Kidney (tissue), 13 donors: ENCODE measurements at regions not wholly inside any gene's neighbourhood (a gene's known extent, or its start where the extent isn't known, plus 50 kb on each side); places are given as distances from the start of the nearest gene placed in this dataset.

ENCODE experiments used
- DNase-seq, 5 donors: peaks; one replicate each; pipeline ENCODE4 v3.0.0-alpha.2; 2013 to 2020
- FAIRE-seq: peaks from 2 replicates; lab custom pipeline; 2012; peaks lifted over from hg19 to GRCh38; lab: Jason Lieb, UNC
- H3K27ac ChIP-seq, 2 donors: one replicate each; pipeline ENCODE4 v1.7.0; 2013; ENCODE audit warnings: low read depth in 2 of 2, low read length in 2 of 2, inconsistent platforms in 1 of 2
- H3K27me3 ChIP-seq: one replicate; pipeline ENCODE4 v1.7.1; 2013; ENCODE audit warnings: low read length, inconsistent platforms; ENCODE audit not compliant: control insufficient read depth, insufficient read depth
- H3K36me3 ChIP-seq, 3 donors: one replicate each; pipeline versions ENCODE4 v1.7.0 to v1.7.1; 2013; ENCODE audit warnings: low read length in 3 of 3, control low read depth in 1 of 3, inconsistent platforms in 1 of 3; ENCODE audit not compliant: insufficient read depth in 3 of 3, control insufficient read depth in 2 of 3
- H3K4me1 ChIP-seq, 3 donors: one replicate each; pipeline versions ENCODE4 v1.7.0 to v1.7.1; 2013; ENCODE audit warnings: low read length in 3 of 3, inconsistent platforms in 1 of 3, low read depth in 1 of 3; ENCODE audit not compliant: control insufficient read depth in 2 of 3, insufficient read depth in 2 of 3
- H3K4me3 ChIP-seq, 3 donors: one replicate each; pipeline versions ENCODE4 v1.7.0 to v1.8.1; 2013; ENCODE audit warnings: low read length in 3 of 3, control low read depth in 1 of 3, inconsistent platforms in 1 of 3
- H3K9ac ChIP-seq, 3 donors: one replicate each; pipeline versions ENCODE4 v1.7.0 to v1.7.1; 2013; ENCODE audit warnings: low read length in 3 of 3, control low read depth in 1 of 3, inconsistent platforms in 1 of 3
- H3K9me3 ChIP-seq, 3 donors: one replicate each; pipeline versions ENCODE4 v1.7.0 to v1.7.1; 2013; ENCODE audit warnings: low read length in 3 of 3, control low read depth in 1 of 3, inconsistent platforms in 1 of 3; ENCODE audit not compliant: control insufficient read depth in 2 of 3, insufficient read depth in 1 of 3
- intact Hi-C: fragments of 100-400 bp; cut with DNase I; formaldehyde crosslinking; loops from one replicate; pipeline ENCODE4 v1.11.1; 2022
- TF ChIP-seq, protein P1 (sequence below): IDR thresholded peaks from 3 replicates; pipeline ENCODE4 v1.5.1; 2012; ENCODE audit warnings: mild to moderate bottlenecking, moderate library complexity, borderline replicate concordance; ENCODE audit not compliant: insufficient read depth; ENCODE audit errors: extremely low read depth
- donor health status: control.
- donor health status: control.
- donor health status: control.
- donor health status: control.
- donor health status: control.
- donor health status: DM: yes; HTN: yes; CAD: no.
- donor health status: Normal renal cell carcinoma (clear cell type).

DNA sequence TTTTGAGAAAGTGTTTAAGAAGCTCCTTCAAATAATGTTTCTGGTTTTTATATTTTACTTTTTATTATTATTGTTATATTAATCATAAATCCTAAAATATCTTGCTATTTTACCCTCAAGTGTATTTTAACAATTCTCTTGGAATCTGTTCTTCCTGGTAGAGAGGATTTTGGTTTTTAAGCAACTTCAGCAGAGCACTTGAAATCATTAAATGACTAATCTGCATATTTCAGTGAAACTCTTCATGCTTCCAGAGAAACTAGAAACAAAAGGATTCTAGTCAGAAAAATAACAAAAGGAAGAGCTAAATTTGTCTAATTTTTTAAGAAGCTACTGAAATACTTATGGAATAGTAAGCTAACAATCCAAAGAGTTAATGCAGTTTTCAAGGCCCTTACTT is 1057.3 kb downstream of the TLE1 start:
- Histone ChIP-seq H3K9me3 (peaks cover 0 to 6% (median 0%) of the 10 kb centered on the region in 3 donors), H3K4me3 (no peak overlapping the region), H3K4me1 (no peaks in the 10 kb centered on the region), H3K9ac (no peak overlapping the region), H3K27me3 (no peaks in the 10 kb centered on the region), H3K27ac (no peak overlapping the region), H3K36me3 (no peaks in the 10 kb centered on the region)
- no peak for FAIRE-seq
- TF ChIP-seq, protein P1, sequence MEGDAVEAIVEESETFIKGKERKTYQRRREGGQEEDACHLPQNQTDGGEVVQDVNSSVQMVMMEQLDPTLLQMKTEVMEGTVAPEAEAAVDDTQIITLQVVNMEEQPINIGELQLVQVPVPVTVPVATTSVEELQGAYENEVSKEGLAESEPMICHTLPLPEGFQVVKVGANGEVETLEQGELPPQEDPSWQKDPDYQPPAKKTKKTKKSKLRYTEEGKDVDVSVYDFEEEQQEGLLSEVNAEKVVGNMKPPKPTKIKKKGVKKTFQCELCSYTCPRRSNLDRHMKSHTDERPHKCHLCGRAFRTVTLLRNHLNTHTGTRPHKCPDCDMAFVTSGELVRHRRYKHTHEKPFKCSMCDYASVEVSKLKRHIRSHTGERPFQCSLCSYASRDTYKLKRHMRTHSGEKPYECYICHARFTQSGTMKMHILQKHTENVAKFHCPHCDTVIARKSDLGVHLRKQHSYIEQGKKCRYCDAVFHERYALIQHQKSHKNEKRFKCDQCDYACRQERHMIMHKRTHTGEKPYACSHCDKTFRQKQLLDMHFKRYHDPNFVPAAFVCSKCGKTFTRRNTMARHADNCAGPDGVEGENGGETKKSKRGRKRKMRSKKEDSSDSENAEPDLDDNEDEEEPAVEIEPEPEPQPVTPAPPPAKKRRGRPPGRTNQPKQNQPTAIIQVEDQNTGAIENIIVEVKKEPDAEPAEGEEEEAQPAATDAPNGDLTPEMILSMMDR: no peak
- intact Hi-C loops: no loop called here
- DNase-seq: no peak

DNA sequence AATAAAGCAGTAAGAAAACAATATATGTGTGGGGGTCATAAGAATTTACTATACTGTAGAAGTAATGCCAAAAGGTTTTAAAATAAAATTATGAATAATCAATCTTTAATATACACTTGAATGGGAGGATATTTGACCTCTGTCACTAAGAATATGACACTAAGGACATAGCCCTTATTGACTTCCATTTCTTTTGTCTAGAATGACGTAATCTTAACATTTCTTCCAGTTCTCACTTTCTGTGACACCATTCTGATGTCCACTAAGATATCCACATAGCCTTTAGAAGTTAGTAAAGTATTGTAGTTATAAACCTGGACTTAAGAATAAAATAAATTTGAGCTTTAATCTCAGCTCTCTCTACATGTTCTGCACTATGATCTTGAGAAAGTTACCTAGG is 1050.7 kb downstream of the TLE4 start:
- Histone ChIP-seq H3K9ac (no peak overlapping the region), H3K36me3 (no peaks in the 10 kb centered on the region), H3K27me3 (no peaks in the 10 kb centered on the region), H3K27ac (no peak overlapping the region), H3K9me3 (no peaks in the 10 kb centered on the region), H3K4me1 (no peaks in the 10 kb centered on the region), H3K4me3 (no peak overlapping the region)
- TF ChIP-seq, protein P1: no peak
- intact Hi-C loops: no loop called here
- DNase-seq: no peak
- no peak for FAIRE-seq

DNA sequence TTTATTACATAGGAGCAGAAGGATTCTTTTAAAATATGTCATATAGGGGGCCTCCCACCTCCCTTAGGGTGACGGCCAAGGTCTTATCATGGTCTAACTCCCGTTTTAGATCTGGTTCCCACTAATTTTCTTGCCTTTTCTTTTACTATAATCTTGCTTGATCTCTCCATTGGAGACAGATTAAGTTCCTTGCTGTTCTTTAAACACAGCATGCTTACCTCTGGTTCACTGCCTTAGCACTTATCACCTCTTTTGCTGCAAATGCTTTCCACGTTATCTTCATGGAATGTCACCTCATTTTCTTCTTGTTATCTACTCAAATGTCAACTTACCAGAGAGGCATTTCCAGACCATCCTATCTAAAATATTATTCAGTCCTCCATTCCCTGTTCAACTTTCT is 1047.6 kb downstream of the TLE4 start:
- TF ChIP-seq, protein P1: no peak
- DNase-seq: no peak

DNA sequence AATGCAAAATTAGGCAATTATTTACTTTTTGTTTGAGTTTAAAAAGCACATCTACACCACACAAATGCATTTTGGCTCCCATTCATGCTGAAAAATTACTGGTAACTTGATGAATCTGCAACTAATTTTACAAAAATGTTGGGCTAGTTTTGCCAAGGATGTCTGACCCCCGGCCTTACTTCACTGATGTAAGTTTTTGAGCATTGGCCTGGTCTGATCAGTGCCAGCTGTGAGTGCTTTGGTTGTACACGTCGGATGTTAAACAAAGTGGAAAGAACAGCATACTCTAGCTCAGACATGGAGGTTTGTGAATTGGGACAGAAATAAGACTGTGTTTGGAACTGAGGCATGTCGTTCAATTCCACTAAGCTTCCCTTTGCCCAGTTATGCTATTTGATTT is 1044.2 kb downstream of the TLE4 start:
- no peaks in the 10 kb centered on the region for H3K36me3 ChIP-seq
- intact Hi-C loops: no loop called here
- no peaks in the 10 kb centered on the region for H3K4me1 ChIP-seq
- TF ChIP-seq, protein P1: no peak
- H3K4me3 ChIP-seq: no peak overlapping the region
- no peak overlapping the region for H3K27ac ChIP-seq
- no peak for DNase-seq
- FAIRE-seq: no peak
- no peaks in the 10 kb centered on the region for H3K9me3 ChIP-seq
- no peak overlapping the region for H3K9ac ChIP-seq
- no peaks in the 10 kb centered on the region for H3K27me3 ChIP-seq

More for the DNA sequence above, 1047.6 kb downstream of the TLE4 start:
- Histone ChIP-seq H3K4me3 (no peak overlapping the region), H3K9ac (no peak overlapping the region), H3K27me3 (no peaks in the 10 kb centered on the region), H3K9me3 (no peaks in the 10 kb centered on the region), H3K36me3 (no peaks in the 10 kb centered on the region), H3K4me1 (no peaks in the 10 kb centered on the region), H3K27ac (no peak overlapping the region)
- FAIRE-seq: no peak
- intact Hi-C loops: no loop called here
